ENCODE measurements at regions not wholly inside any gene's neighbourhood (a gene's known extent, or its start where the extent isn't known, plus 50 kb on each side); places are given as distances from the start of the nearest gene placed in this dataset.

DNA sequence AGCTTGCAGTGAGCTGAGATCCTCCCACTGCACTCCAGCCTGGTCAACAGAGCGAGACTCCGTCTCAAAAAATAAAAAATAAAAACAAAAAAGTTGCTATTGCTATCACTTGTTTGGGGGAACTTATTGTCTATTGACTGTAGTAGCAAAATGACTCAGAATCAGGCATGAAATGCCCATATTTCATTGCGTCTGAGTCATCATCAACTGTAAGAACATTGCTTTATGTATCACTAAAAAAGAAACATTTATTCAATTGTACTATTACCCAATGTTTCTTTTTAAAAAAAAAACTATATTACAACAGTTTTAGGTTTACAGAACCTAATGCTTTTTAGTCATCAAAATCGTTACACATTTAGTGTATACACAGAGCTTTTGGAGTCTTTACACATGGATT is 91.0 kb upstream of the FMN2 start:
- no peak for TF ChIP-seq CTCF (IDR thresholded peaks at IDR 0.05; ENCODE audit: low read length)
- TF ChIP-seq EZH2phosphoT487 (IDR thresholded peaks at IDR 0.05; ENCODE audit: low read length) = no peak
- no peak for TF ChIP-seq EZH2 (optimal IDR thresholded peaks at IDR 0.05; ENCODE audit: low read depth, low read length)
